ENCODE measurements at regions not wholly inside any gene's neighbourhood (a gene's known extent, or its start where the extent isn't known, plus 50 kb on each side); places are given as distances from the start of the nearest gene placed in this dataset.

GRCh38 chr1:37332126-37332525, 142.3 kb upstream of the ZC3H12A start:
- TF ChIP-seq, protein P1, sequence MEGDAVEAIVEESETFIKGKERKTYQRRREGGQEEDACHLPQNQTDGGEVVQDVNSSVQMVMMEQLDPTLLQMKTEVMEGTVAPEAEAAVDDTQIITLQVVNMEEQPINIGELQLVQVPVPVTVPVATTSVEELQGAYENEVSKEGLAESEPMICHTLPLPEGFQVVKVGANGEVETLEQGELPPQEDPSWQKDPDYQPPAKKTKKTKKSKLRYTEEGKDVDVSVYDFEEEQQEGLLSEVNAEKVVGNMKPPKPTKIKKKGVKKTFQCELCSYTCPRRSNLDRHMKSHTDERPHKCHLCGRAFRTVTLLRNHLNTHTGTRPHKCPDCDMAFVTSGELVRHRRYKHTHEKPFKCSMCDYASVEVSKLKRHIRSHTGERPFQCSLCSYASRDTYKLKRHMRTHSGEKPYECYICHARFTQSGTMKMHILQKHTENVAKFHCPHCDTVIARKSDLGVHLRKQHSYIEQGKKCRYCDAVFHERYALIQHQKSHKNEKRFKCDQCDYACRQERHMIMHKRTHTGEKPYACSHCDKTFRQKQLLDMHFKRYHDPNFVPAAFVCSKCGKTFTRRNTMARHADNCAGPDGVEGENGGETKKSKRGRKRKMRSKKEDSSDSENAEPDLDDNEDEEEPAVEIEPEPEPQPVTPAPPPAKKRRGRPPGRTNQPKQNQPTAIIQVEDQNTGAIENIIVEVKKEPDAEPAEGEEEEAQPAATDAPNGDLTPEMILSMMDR (IDR thresholded peaks at IDR 0.05; ENCODE audit: low read length): no peak
- TF ChIP-seq EZH2 (optimal IDR thresholded peaks at IDR 0.05; ENCODE audit: low read depth, low read length): no peak

Measured in MM.1S (cell line).